ENCODE measurements at regions not wholly inside any gene's neighbourhood (a gene's known extent, or its start where the extent isn't known, plus 50 kb on each side); places are given as distances from the start of the nearest gene placed in this dataset.

GRCh38 chr2:204431529-204431928 is 113.7 kb upstream of the PARD3B start:
- DNase-seq (no peak), ATAC-seq (no peak)
- no peak for TF ChIP-seq CTCF (IDR thresholded peaks at IDR 0.05)
- 91 to 94% methylated on average over 1 of the region's 1 CpG for WGBS, 2 donors
- Histone ChIP-seq H3K9me3 (peaks cover 0 to 25% (median 7%) of the 10 kb centered on the region in 11 donors), H3K27me3 (no peaks in the 10 kb centered on the region), H3K4me1 (no peaks in the 10 kb centered on the region), H3K27ac (no peak overlapping the region), H3K4me3 (no peak overlapping the region), H3K36me3 (no peaks in the 10 kb centered on the region)
- intact Hi-C loops (cut with DNase I), result no loop called here

GRCh38 chr2:204432196-204432595 is 113.1 kb upstream of the PARD3B start:
- Histone ChIP-seq H3K27me3 (no peaks in the 10 kb centered on the region), H3K4me1 (no peaks in the 10 kb centered on the region), H3K9me3 (peaks cover 0 to 25% (median 6%) of the 10 kb centered on the region in 11 donors), H3K27ac (no peak overlapping the region), H3K36me3 (no peaks in the 10 kb centered on the region), H3K4me3 (no peak overlapping the region)
- ATAC-seq (no peak), DNase-seq (no peak)
- TF ChIP-seq CTCF (IDR thresholded peaks at IDR 0.05), result no peak
- intact Hi-C loops (cut with DNase I), result no loop called here
- WGBS, 2 donors, result 95 to 97% methylated on average over 6 of the region's 6 CpGs

GRCh38 chr2:204434660-204435462 is 110.4 kb upstream of the PARD3B start:
- ATAC-seq, result no peak
- no peak overlapping the region for H3K27ac ChIP-seq
- no peak for TF ChIP-seq CTCF (IDR thresholded peaks at IDR 0.05)
- intact Hi-C loops (cut with DNase I), result no loop called here
- H3K4me1 ChIP-seq, result no peaks in the 10 kb centered on the region
- no peaks in the 10 kb centered on the region for H3K36me3 ChIP-seq
- no peak overlapping the region for H3K4me3 ChIP-seq
- H3K27me3 ChIP-seq, result no peaks in the 10 kb centered on the region
- WGBS, 2 donors, result 73% methylated on average over 3 of the region's 3 CpGs
- peaks cover 0 to 25% (median 6%) of the 10 kb centered on the region in 11 donors for H3K9me3 ChIP-seq
- DNase-seq, result no peak

- ATAC-seq, result no peak
- no peak for DNase-seq
- intact Hi-C loops (cut with DNase I), result no loop called here
- Histone ChIP-seq H3K9me3 (peaks cover 0 to 31% (median 6%) of the 10 kb centered on the region in 11 donors), H3K27ac (no peak overlapping the region), H3K4me3 (no peak overlapping the region), H3K4me1 (no peaks in the 10 kb centered on the region), H3K27me3 (no peaks in the 10 kb centered on the region), H3K36me3 (no peaks in the 10 kb centered on the region)
- WGBS, 2 donors, result 79 to 90% methylated on average over 1 of the region's 1 CpG
- TF ChIP-seq CTCF (IDR thresholded peaks at IDR 0.05), result no peak
Measured at GRCh38 chr2:204436230-204436629, 109.0 kb upstream of the PARD3B start.

All from heart right ventricle (tissue), 16 donors.